ELF-1 (cell line): ENCODE measurements at regions not wholly inside any gene's neighbourhood (a gene's known extent, or its start where the extent isn't known, plus 50 kb on each side); places are given as distances from the start of the nearest gene placed in this dataset.
"Not testable (repeated sequence)": the region's sequence is repeated elsewhere in the genome, so short reads cannot be mapped to it uniquely, and the experiment has no call there.

ENCODE experiments used
- DNase-seq: peaks from one replicate; pipeline ENCODE4 v3.0.0-alpha.2; 2016; ENCODE audit warnings: low read depth, low spot score

- no peak for DNase-seq
Observed at GRCh38 chr15:60257591-60258159, 140.1 kb downstream of the ANXA2 start.

- no peak for DNase-seq
Observed at GRCh38 chr15:60259469-60259868, 138.3 kb downstream of the ANXA2 start.

DNA sequence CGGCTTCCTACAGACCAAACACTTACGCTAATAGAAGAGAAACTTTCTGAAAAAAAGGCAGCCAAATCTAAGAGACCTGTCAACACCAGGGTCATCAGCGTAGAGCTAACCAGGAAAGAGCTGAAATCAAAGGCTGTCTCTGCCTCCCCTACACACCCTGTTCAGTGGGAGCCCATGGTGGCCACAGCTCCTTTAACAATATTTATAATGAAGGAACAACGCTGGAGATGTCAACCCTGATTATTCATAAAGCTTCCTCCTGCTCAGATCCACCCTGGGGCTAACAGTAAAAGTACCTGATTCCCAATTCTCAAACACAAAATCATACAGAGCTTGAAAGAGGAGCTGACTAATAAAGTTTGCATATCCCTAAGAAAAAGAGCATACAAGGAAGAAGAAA lies 133.7 kb downstream of the ANXA2 start:
- DNase-seq = no peak

GRCh38 chr15:60264566-60264965 lies 133.2 kb downstream of the ANXA2 start:
- DNase-seq = no peak

- DNase-seq = no peak
Observed at GRCh38 chr15:60265057-60265456, 132.7 kb downstream of the ANXA2 start.

DNA sequence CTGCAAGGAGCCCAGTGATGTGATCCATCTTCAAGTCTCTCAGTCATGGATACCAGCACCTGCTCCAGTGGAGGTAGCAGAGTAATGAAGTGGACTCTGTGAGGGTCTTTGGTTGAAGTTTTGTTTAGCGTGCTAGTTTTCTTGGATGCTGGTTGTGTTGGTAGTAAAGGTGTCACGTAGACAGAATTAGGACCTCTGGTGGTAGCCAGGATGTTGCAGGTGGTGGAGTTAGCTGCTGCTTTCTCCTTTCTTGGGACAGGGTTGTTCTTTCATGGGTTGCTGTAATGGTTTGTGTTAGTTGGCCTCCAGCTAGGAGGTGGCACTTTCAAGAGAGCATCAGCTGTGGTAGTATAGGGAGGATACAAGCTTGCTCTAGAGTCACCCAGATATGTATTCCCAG lies 125.2 kb downstream of the ANXA2 start:
- DNase-seq = peak; percentile 11

- no peak for DNase-seq
Observed at GRCh38 chr15:60275624-60276023, 122.2 kb downstream of the ANXA2 start.

- DNase-seq = no peak
Observed at GRCh38 chr15:60278879-60279278, 118.9 kb downstream of the ANXA2 start.

DNA sequence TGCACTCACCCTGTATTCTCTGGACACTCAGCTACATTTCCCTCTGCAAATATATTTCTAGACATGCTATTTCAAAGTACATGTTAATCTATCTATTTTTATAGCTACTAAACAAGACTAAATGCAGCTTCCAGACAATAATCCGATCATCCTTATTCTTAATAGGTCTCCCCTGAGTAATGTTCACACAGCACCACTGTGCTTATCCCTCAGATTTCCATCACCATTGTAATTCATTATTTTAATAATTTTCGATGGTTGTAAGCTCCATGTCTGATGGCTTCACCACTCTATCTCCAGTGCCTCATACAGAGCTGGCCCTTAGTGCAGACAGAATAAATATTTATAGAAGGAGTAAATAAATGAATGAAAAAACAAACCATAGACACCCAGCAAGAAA lies 117.5 kb downstream of the ANXA2 start:
- no peak for DNase-seq

GRCh38 chr15:60283936-60284335 lies 113.8 kb downstream of the ANXA2 start:
- DNase-seq = no peak

- DNase-seq = not testable (repeated sequence)
Observed at GRCh38 chr15:60295901-60296300, 101.9 kb downstream of the ANXA2 start.

DNA sequence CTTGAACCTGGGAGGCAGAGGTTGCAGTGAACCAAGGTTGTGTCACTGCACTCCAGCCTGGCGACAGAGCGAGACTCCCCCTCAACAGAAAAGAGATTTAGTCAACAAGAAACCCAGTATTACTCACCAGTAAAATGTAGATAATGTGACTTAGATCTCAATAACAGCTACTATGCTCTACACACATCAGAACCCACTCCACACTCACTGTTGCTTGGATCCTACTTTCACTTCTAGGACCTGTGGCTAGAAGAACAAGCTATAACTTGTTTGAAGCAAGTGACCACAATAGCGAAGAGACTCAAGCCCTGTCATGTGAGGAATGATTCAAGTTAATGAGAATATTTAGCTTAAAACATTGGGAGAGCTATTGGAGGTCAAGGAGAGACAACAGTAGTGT lies 100.7 kb downstream of the ANXA2 start:
- no peak for DNase-seq
